ENCODE measurements at regions not wholly inside any gene's neighbourhood (a gene's known extent, or its start where the extent isn't known, plus 50 kb on each side); places are given as distances from the start of the nearest gene placed in this dataset.

GRCh38 chr13:44180876-44181536 is 192.6 kb upstream of the SERP2 start:
- H3K27ac ChIP-seq: no peak overlapping the region
- H3K36me3 ChIP-seq: no peaks in the 10 kb centered on the region
- no peaks in the 10 kb centered on the region for H3K27me3 ChIP-seq
- H3K9me3 ChIP-seq: no peaks in the 10 kb centered on the region
- intact Hi-C loops (cut with DNase I; ENCODE audit: low total_unique reads): loop anchor here (10.0 kb wide), 1 partner anchor 474 kb away; no protein-coding TSS in a partner anchor
- no peaks in the 10 kb centered on the region for H3K4me1 ChIP-seq
- no peak overlapping the region for H3K4me3 ChIP-seq
- TF ChIP-seq POLR2A (IDR thresholded peaks at IDR 0.05): no peak
- no peak for TF ChIP-seq POLR2AphosphoS5 (IDR thresholded peaks at IDR 0.05)
- TF ChIP-seq CTCF (IDR thresholded peaks at IDR 0.05): no peak
- no peak for DNase-seq (ENCODE audit: low spot score in 2 of 2)

GRCh38 chr13:44181931-44182330 is 191.7 kb upstream of the SERP2 start:
- Histone ChIP-seq H3K4me3 (no peak overlapping the region), H3K9me3 (no peaks in the 10 kb centered on the region), H3K27me3 (no peaks in the 10 kb centered on the region), H3K4me1 (no peaks in the 10 kb centered on the region), H3K27ac (no peak overlapping the region), H3K36me3 (no peaks in the 10 kb centered on the region)
- intact Hi-C loops (cut with DNase I; ENCODE audit: low total_unique reads): loop anchor here (10.0 kb wide), 1 partner anchor 473 kb away; no protein-coding TSS in a partner anchor
- no peak for DNase-seq (ENCODE audit: low spot score in 2 of 2)
- TF ChIP-seq CTCF (IDR thresholded peaks at IDR 0.05) (no peak), POLR2A (IDR thresholded peaks at IDR 0.05) (no peak), POLR2AphosphoS5 (IDR thresholded peaks at IDR 0.05) (no peak)

DNA sequence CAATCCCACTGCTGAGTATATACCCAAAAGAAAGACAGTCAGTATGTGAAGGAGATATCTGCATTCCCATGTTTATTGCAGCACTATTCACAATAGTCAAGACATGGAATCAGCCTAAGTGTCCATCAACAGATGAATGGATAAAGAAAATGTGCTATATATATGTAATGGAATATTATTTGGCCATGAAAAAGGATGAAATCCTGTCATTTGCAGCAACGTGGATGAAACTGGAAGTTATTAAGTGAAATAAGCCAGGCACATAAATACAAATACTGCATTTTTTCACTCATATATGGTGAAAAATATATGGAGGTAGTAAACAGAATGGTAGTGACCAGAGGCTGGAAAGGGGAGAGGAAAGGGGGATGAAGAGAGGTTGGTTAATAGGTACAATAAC is 188.9 kb upstream of the SERP2 start:
- Histone ChIP-seq H3K4me1 (no peaks in the 10 kb centered on the region), H3K27me3 (no peaks in the 10 kb centered on the region), H3K27ac (no peak overlapping the region), H3K4me3 (no peak overlapping the region), H3K9me3 (no peaks in the 10 kb centered on the region), H3K36me3 (no peaks in the 10 kb centered on the region)
- TF ChIP-seq POLR2AphosphoS5 (IDR thresholded peaks at IDR 0.05): no peak
- no peak for TF ChIP-seq CTCF (IDR thresholded peaks at IDR 0.05)
- no peak for TF ChIP-seq POLR2A (IDR thresholded peaks at IDR 0.05)
- no peak for DNase-seq (ENCODE audit: low spot score in 2 of 2)
- intact Hi-C loops (cut with DNase I; ENCODE audit: low total_unique reads): loop anchor here (10.0 kb wide), 1 partner anchor 470 kb away; no protein-coding TSS in a partner anchor

GRCh38 chr13:44188257-44188656 is 185.4 kb upstream of the SERP2 start:
- H3K4me3 ChIP-seq: no peak overlapping the region
- H3K27ac ChIP-seq: no peak overlapping the region
- TF ChIP-seq POLR2A (IDR thresholded peaks at IDR 0.05) (no peak), POLR2AphosphoS5 (IDR thresholded peaks at IDR 0.05) (no peak), CTCF (IDR thresholded peaks at IDR 0.05) (no peak)
- H3K9me3 ChIP-seq: no peaks in the 10 kb centered on the region
- no peaks in the 10 kb centered on the region for H3K36me3 ChIP-seq
- DNase-seq (ENCODE audit: low spot score in 2 of 2): no peak
- H3K4me1 ChIP-seq: no peaks in the 10 kb centered on the region
- H3K27me3 ChIP-seq: no peaks in the 10 kb centered on the region
- intact Hi-C loops (cut with DNase I; ENCODE audit: low total_unique reads): loop anchor here (10.0 kb wide), 1 partner anchor 467 kb away; no protein-coding TSS in a partner anchor

DNA sequence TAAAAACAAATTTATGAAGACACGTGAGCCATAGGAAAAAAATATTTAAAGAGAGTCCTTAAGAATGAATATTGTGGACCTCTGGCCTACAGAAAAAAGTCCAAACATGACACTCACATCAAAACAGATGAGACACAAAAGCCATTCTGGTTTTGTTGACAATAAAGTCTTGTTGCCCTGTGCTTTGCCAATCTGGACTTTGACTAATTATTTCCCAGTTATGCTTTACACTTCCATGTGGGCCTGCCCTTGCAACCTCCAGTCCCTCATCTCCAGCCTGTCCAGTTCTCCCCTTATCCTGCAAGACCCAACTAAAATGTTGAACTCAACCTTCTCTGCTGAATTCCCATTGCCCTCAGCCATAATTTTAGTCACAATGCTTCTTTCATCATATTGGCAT is 184.5 kb upstream of the SERP2 start:
- H3K36me3 ChIP-seq: no peaks in the 10 kb centered on the region
- H3K27ac ChIP-seq: no peak overlapping the region
- no peaks in the 10 kb centered on the region for H3K4me1 ChIP-seq
- H3K4me3 ChIP-seq: no peak overlapping the region
- TF ChIP-seq POLR2AphosphoS5 (IDR thresholded peaks at IDR 0.05): no peak
- TF ChIP-seq CTCF (IDR thresholded peaks at IDR 0.05): no peak
- TF ChIP-seq POLR2A (IDR thresholded peaks at IDR 0.05): no peak
- intact Hi-C loops (cut with DNase I; ENCODE audit: low total_unique reads): loop anchor here (10.0 kb wide), 1 partner anchor 466 kb away; no protein-coding TSS in a partner anchor
- no peaks in the 10 kb centered on the region for H3K27me3 ChIP-seq
- H3K9me3 ChIP-seq: no peaks in the 10 kb centered on the region
- no peak for DNase-seq (ENCODE audit: low spot score in 2 of 2)
